GM04504 (cell line): ENCODE measurements at regions not wholly inside any gene's neighbourhood (a gene's known extent, or its start where the extent isn't known, plus 50 kb on each side); places are given as distances from the start of the nearest gene placed in this dataset.

Experiments
- DNase-seq: peaks from one replicate; pipeline ENCODE4 v3.0.0-alpha.2; 2012; ENCODE audit warnings: low read depth

DNA sequence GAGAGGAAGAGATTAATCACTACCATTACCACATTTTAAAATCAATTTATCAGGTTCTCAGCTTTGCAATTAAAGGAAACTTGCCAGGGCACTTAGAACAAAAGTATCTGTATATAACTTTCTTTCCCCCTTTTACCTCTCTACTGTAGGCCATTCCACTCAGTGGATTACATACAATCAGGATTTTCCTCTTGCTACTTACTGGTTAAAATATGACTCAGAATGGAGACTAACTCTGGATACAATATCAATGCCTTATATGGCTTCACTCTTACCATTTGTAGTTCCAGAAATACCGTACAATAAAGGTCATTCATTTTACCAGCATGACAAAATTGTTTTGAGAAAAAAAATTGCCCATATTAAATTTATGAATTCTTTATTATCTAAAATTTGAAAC, 706.8 kb downstream of the KCNA4 start:
- peak; percentile 21 for DNase-seq

DNA sequence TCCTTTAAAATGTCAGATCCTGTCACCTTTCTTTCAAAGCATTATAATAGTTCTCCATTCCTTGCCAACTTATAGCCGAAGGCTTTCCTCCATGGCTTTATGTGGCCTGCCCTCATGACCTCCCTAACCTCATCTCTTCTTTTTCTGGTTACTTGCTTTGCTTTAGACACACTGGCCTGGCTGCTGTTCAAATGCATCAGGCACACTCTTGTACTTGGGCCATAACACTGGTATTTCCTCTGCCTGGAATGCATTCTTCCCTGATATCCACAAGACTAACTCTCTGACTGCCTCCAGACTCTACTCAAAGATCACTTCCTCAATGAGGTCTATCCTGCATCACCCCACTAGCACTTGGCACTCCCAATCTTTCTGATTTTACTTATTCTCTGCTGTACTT, 710.3 kb downstream of the KCNA4 start:
- peak; percentile 74 for DNase-seq

DNA sequence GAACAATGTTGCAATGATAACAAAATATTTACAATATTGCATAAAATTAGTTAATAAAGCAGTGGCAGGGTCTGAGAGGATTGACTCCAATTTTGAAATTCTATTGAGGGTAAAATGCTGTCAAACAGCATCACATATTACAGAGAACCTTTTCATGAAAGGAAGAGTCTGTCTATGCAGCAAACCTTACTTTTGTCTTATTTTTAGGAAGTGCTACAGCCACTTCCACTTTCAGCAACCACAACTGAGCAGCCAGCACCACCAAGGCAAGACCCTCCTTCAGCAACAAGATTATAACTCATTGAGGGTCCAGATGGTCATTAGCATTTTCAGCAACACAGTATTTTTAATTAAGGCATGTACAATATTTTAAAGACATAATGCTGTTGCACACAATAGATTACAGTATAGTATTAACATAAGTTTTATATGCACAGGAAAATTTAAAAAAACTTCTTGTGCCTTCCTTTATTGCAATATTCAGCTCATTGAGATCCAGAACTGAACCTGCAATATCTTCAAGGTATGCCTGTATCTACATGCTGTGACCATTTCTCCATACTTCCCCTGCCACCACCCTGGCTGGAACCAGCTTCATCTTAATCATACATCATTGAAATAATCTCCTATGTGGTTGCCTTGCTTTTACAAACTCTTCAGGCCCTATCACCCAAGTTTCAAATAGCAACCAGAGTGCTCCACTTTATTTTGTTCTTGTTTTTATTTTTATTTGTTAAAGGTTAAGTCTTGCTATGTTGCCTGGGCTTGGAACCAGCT, 711.2 kb downstream of the KCNA4 start:
- no peak for DNase-seq

DNA sequence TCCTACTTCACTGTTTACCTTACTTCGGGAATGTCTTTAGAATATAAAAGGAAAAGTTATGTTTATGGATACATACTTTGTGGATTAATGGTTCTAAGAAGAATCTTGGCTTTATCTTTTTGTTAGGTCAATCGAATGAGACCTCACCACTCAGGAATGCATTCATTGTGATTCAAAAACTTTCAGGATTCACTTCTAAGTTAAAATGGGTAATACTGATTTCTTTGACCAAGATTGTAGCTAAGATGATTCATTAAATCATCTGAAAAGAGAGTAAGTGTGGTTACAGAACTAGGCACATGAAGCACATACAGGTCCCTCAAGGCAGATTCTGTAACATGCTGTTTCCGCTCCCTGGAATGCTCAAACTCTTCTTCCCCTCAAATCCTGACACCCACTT, 716.4 kb downstream of the KCNA4 start:
- DNase-seq: peak; percentile 11

GRCh38 chr11:29296680-29297079, 720.1 kb downstream of the KCNA4 start:
- DNase-seq: no peak

GRCh38 chr11:29293825-29294224, 723.0 kb downstream of the KCNA4 start:
- peak; percentile 40 for DNase-seq

GRCh38 chr11:29282088-29282487, 734.7 kb downstream of the KCNA4 start:
- peak; percentile 78 for DNase-seq

DNA sequence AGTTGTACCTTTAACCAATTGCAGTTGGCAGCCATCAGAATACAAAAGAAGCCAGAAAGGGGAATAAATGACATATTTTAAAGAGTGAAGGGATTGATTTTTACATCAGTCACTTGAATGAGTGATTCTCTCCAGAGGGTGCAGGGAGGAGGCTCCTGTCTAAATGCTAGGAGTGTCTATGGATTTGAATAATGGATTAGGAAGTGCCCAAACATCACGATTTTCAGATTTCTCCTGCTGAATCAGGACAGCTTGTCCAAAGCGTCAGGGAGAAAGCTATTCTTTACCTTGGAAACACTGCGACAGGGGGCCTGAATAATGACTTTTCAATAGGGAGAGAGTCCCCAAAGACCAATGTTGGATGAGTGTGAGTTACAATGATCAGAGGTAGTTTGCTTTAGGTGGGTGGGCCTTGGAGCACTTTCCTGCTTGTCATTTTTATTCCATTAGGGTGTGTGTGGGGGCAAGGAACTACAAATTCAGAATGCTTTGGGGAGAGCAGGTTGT, 735.5 kb downstream of the KCNA4 start:
- DNase-seq: no peak

DNA sequence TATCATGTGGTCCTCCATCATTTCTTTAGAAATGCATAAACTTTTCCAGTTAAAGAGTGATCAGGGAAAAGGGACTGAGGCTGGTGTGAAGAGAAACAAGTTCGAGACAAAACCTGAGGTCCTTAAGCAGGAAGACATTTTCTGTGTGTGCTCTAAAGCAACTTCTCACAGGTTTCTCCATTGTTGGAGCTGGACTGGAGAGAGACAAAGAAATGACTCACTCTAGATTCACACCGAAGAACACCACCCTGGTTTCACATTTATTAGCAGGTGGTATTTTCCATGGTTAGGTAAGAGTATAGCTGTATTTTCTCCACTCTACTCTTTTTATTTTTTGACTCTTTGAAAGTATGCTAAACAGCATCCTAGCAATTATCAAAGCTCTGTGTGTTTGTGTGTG, 736.4 kb downstream of the KCNA4 start:
- no peak for DNase-seq

DNA sequence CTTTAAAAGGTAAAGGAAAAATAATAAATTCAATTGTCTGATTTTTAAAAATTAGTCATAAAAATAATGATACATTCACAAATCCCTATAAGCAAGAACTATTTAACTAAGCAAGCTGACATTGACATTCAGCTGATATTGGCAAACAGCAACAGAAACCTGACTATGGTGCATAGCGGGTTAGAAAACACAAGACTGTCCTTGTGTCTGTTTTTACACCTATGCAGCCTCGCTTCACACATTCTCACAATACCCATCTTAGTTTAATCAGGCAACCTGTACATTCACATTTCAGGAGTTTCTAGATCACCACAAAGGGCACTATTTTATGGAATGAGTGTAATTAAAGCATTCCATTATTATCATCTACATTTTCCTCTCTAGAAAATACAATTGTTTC, 737.1 kb downstream of the KCNA4 start:
- no peak for DNase-seq

GRCh38 chr11:29272019-29272654, 744.7 kb downstream of the KCNA4 start:
- DNase-seq: no peak

GRCh38 chr11:29271616-29272015, 745.2 kb downstream of the KCNA4 start:
- no peak for DNase-seq

- no peak for DNase-seq
Observed at GRCh38 chr11:29268733-29269132, 748.1 kb downstream of the KCNA4 start.

GRCh38 chr11:29265792-29266191, 751.0 kb downstream of the KCNA4 start:
- no peak for DNase-seq

- no peak for DNase-seq
Observed at GRCh38 chr11:29265381-29265780, 751.4 kb downstream of the KCNA4 start.

DNA sequence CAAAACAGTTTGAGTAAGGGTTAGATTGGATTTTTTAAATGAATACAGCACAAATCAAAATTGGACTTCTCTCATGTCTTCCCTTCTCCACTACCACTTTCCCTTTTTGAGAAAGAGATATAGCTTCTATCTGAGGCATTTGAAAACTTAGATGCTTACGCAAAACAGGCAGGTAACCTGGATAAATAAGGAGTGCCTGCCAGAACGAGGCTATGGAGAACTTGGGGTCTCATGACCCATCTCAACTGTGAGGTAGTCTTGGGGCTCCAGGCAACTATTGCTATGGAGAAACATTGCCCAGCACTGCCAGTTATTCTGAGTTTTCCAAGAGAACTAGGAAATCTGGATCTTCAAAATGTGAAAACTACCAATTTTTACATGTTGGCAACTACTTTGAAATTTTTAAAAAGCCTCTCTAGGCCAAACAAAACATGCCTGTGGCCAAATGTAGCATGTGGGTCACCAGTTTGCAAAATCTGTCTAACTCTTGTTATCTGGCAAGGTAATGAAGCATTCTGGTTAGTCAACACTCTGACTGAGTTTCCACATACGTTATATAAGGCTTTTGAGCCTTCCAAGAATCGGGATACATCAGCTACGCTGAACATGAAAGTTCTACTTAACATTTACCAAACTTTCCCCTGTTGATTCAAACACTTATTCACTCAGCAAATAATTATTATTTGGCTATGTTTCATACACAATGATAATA, 752.7 kb downstream of the KCNA4 start:
- no peak for DNase-seq

GRCh38 chr11:29261831-29262230, 755.0 kb downstream of the KCNA4 start:
- no peak for DNase-seq

DNA sequence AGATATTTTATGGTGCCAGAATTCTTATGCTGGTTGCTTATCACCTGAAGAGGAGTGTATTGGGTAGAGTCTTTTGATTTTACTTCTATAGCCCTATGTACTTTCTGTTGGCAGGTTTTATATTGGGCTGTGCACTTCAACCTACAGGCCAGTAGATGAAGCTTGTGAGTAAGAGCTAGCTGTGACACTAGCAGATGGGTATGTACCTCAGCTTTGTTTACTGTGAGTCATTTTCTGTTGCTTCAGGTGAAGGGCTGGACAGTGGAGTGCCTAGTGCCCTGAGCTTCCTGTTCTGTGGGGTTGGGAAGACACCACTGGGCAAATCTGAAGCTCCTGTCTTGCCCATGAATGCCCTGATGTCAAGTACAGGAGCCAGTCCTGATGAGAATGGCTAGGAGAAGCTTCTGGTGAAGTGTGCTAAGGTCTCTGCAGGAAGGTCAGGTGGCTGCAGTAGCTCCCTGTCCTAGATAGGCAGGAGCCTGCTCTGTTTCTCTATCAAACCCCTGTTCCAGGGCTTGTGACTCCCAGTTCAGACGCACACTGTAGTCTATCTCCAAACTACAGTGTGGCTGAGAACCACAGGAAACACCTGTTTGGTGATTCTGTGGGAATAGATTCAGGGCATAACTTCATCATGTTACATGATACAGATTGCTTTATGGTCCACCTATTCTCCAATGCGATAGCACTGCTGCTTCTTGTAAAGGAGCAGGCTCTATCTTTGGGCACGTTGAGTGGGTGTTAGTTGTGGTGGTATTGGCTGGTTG, 755.7 kb downstream of the KCNA4 start:
- DNase-seq: no peak

DNA sequence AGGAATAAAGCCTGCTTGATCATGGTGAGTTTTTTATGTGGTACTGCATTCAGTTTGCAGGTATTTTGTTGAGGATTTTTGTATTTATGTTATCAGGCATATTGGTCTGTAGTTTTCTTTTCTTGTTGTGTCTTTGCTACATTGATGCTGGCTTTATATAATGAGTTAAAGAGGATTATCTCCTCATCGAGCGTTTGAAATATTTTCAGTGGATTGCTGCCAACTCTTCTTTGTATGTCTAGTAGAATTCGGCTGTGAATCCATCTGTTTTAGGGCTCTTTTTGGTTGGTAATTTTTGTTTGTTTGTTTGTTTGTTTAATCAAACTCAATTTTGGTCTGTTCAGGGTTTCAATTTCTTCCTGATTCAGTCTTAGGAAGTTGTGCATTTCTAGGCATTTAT, 758.4 kb downstream of the KCNA4 start:
- no peak for DNase-seq

GRCh38 chr11:29256580-29256979, 760.2 kb downstream of the KCNA4 start:
- no peak for DNase-seq

DNA sequence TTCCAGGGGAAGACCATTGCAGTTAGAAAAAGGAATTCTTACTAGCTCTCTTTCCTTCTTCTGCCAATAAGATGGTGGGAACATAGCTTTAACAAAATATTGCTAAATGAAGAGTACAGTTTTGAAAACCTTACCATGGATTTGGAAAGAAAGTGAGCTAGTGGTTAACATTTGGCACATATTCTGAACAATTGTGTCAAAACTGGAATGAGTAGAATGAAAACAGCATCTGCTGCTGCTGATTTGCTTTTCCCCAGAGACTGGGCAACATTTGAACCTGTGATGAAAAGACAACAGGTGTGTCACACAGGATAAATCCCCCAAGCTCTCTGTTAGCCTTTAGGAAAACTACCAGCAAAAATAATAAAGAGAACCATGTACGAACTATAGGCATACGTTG, 761.4 kb downstream of the KCNA4 start:
- DNase-seq: no peak

- no peak for DNase-seq
Observed at GRCh38 chr11:29251738-29252137, 765.1 kb downstream of the KCNA4 start.
